Activated CD4-positive, alpha-beta T cell treated with anti-CD3 and anti-CD28 coated beads, Interleukin-2, amount 10 ng/mL, durations not matched to agents 24 days and 14 days (primary cell): ENCODE measurements at regions not wholly inside any gene's neighbourhood (a gene's known extent, or its start where the extent isn't known, plus 50 kb on each side); places are given as distances from the start of the nearest gene placed in this dataset.
"Not testable (repeated sequence)": the region's sequence is repeated elsewhere in the genome, so short reads cannot be mapped to it uniquely, and the experiment has no call there.

Source experiments
- DNase-seq: peaks from one replicate; pipeline ENCODE4 v3.0.0; 2022
- H3K27ac Mint-ChIP-seq: one replicate; pipeline ENCODE4 v1.8.0; 2022; ENCODE audit warnings: mild to moderate bottlenecking, mixed read lengths
- H3K27me3 Mint-ChIP-seq: one replicate; pipeline ENCODE4 v1.8.0; 2022; ENCODE audit warnings: mixed read lengths
- H3K36me3 Mint-ChIP-seq: one replicate; pipeline ENCODE4 v1.8.0; 2022; ENCODE audit warnings: low read depth, mild to moderate bottlenecking, mixed read lengths
- H3K4me1 Mint-ChIP-seq: one replicate; pipeline ENCODE4 v1.8.0; 2021; ENCODE audit warnings: mixed read lengths
- H3K4me3 Mint-ChIP-seq: one replicate; pipeline ENCODE4 v1.8.0; 2022; ENCODE audit warnings: mild to moderate bottlenecking, moderate library complexity, mixed read lengths
- H3K9me3 Mint-ChIP-seq: one replicate; pipeline ENCODE4 v1.8.0; 2021; ENCODE audit warnings: mixed read lengths
- intact Hi-C: fragments of 100-400 bp; cut with micrococcal nuclease; formaldehyde crosslinking; loops from one replicate; pipeline ENCODE4 v1.15.1; 2023

DNA sequence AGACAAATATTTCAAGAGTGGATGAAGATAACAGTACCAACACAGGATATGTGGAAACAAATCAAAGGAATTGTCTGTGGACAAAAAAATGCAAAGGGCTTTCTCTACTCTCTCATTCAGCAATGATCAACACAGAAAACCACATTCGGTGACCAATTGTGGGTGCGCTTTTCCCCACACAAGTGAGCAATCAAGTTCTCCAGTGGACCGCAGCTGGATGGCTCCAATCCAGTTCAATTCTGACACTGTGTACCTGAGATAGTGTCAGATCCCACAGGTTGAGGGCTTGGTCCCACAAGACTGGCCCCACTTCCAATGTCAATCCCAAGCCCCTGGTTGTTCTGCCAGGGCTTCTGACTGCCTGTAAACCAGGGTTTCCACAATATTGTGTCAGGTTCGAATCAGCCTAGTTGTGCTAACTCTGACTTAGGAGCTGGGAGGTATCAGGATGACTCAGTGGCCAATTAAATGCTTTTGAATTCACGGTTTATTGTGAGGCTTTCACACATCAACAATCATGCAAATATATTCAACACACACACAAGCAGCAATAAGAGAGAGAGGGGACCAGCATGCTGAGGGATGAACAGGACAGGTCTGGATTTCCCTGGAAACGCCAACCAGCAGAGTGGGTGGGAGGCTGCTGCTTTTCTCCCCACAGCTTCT, 87.0 kb upstream of the BTG3 start:
- Mint-ChIP-seq H3K27ac (no peak overlapping the region), H3K27me3 (no peaks in the 10 kb centered on the region), H3K4me1 (peaks cover 16% of the 10 kb centered on the region), H3K9me3 (peaks cover 24% of the 10 kb centered on the region), H3K36me3 (peaks cover 7% of the 10 kb centered on the region), H3K4me3 (no peak overlapping the region)
- no peak for DNase-seq
- intact Hi-C loops, result no loop called here

DNA sequence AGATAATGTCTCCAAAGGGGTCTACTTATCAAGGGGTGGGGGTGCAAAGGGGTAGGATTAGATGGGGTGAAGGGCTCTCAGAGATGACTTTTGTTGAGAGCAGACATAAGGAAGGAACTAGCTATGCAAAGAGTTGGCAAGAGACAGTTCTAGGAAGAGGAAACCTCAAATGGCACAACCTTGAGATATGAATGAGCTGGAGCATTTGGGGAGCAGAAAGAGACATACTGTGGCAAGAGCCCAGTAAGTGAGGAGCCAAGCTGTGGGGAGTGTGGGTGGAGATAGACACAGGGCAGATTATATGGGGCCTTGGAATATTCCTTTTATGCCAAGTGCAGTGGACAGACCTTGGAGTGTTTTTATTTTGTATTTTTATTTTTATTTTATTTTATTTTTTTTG, 84.8 kb upstream of the BTG3 start:
- Mint-ChIP-seq H3K9me3 (peaks cover 17% of the 10 kb centered on the region), H3K27me3 (no peaks in the 10 kb centered on the region), H3K36me3 (peaks cover 7% of the 10 kb centered on the region), H3K4me3 (peak overlapping the region; percentile 28), H3K27ac (no peak overlapping the region), H3K4me1 (peaks cover 18% of the 10 kb centered on the region)
- DNase-seq, result no peak
- intact Hi-C loops, result no loop called here

DNA sequence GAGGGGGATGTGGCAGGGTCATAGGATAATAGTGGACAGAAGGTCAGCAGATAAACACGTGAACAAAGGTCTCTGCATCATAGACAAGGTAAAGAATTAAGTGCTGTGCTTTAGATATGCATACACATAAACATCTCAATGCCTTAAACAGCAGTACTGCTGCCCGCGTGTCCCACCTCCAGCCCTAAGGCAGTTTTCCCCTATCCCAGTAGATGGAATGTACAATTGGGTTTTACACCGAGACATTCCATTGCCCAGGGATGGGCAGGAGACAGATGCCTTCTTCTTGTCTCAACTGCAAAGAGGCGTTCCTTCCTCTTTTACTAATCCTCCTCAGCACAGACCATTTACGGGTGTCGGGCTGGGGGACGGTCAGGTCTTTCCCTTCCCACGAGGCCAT, 81.7 kb upstream of the BTG3 start:
- intact Hi-C loops, H3K4me3 Mint-ChIP-seq, H3K36me3 Mint-ChIP-seq, DNase-seq, H3K27me3 Mint-ChIP-seq, H3K27ac Mint-ChIP-seq: not testable (repeated sequence)
- Mint-ChIP-seq H3K9me3 (peaks cover 20% of the 10 kb centered on the region), H3K4me1 (peaks cover 18% of the 10 kb centered on the region)

DNA sequence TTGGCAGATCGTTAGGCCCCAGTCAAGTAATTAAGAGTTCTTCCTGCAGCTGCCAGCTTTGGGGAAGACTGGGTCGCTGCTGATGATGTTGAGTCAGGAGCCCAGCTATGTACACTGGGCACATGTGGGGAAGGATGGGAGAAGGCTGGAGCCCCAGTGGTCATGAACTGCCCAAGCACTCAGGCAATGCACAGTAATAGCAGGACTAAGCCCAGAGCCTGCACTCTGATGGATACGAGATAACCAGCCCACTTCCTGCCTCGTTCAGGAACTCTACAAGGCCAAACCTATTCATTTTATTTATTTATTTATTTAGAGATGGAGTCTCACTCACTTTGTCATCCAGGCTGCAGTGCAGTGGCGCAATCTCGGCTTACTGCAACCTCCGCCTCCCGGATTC, 81.1 kb upstream of the BTG3 start:
- H3K36me3 Mint-ChIP-seq, result peaks cover 9% of the 10 kb centered on the region
- H3K4me3 Mint-ChIP-seq, result no peak overlapping the region
- peak; percentile 64 for DNase-seq
- H3K9me3 Mint-ChIP-seq, result peaks cover 17% of the 10 kb centered on the region
- intact Hi-C loops, result no loop called here
- no peak overlapping the region for H3K27ac Mint-ChIP-seq
- peaks cover 18% of the 10 kb centered on the region for H3K4me1 Mint-ChIP-seq
- no peaks in the 10 kb centered on the region for H3K27me3 Mint-ChIP-seq

DNA sequence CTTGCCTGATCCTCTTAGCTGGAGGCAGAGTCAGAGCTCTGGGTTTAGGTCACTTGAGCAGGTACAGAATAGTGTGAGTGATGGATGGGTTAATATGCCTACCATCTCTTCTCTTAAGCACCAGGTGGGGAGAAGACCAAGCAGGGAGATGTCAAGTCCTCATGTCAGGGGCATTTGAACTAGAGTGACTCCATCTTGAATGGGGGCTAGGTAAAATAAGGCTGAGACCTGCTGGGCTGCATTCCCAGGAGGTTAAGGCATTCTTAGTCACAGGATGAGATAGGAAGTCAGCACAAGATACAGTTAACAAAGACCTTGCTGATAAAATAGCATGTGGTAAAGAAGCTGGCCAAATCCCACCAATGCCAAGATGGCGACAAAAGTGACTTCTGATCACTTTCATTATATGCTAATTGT, 77.4 kb upstream of the BTG3 start:
- Mint-ChIP-seq H3K9me3 (peaks cover 33% of the 10 kb centered on the region), H3K4me3 (no peak overlapping the region), H3K27me3 (peaks cover 2% of the 10 kb centered on the region), H3K36me3 (peaks cover 6% of the 10 kb centered on the region), H3K27ac (no peak overlapping the region), H3K4me1 (peaks cover 38% of the 10 kb centered on the region)
- intact Hi-C loops, result no loop called here
- DNase-seq, result no peak

DNA sequence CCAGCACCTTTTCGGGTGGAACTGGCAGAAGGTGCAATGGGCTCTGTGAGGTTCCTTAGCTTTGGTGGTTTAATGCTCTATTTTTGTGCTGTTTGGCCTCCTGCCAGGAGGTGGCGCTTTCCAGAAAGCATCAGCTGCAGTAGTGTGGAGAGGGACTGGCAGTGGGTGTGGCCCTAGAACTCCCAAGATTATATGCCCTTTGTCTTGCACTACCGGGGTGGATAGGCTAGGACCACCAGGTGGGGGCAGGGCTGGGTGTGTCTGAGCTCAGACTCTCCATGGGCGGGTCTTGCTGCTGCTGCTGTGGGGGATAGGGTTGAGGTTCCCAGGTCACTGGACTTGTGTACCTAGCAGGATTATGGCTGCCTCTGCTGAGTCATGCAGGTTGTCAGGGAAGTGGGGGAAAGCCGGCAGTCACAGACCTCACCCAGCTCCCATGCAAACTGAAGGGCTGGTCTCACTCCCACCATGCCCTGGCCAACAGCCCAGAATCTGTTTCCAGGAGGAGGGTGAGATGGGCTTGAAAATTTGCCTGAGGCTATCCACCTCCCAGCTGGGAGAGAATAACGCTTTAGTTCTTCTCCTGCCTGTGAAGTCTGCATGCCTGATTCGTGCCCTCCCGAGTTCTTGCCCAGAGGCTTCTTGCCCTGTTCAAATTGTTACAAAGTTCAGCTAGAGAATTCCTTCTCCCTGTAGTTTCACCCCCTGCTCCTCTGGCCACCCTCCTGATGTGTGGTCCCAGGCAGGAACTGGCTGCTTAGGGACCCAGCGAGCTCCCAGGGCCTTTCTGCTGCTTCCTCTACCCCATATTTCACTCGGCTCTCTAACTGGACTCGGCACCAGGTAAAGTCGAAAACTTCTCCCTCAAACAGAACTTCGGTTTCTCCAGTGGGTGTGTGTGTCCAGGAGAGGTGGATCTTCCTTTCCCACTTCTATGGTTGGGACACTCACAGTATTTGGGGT, 76.5 kb upstream of the BTG3 start:
- Mint-ChIP-seq H3K27me3 (peaks cover 2% of the 10 kb centered on the region), H3K27ac (no peak overlapping the region)
- intact Hi-C loops, result loop anchor here (5.0 kb wide), 1 partner anchor 128 kb away; the partner anchor contains the start of gene C21orf91

DNA sequence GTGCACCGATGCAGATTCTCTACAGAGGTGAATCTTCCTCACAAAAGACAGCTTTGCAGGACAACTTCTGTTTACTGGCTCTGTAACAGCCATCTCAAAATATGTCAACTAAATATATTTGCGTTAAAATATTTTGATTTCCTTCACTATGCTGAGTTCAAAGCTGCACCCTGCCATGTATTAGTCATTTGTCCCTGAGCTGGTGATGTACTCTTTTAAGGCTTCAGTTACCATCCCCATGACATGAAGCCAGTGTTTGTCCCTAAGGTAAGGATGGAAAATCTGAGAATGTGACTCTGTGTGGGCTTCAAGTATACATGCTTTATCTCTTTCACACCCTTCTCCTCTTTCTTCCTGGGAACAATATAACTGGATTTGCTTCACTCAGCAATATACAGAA, 70.2 kb upstream of the BTG3 start:
- no peak overlapping the region for H3K4me3 Mint-ChIP-seq
- H3K4me1 Mint-ChIP-seq, result peaks cover 20% of the 10 kb centered on the region
- peaks cover 32% of the 10 kb centered on the region for H3K9me3 Mint-ChIP-seq
- peaks cover 2% of the 10 kb centered on the region for H3K27me3 Mint-ChIP-seq
- H3K27ac Mint-ChIP-seq, result no peak overlapping the region
- H3K36me3 Mint-ChIP-seq, result peaks cover 4% of the 10 kb centered on the region
- DNase-seq, result no peak
- intact Hi-C loops, result no loop called here

More for the DNA sequence above, 76.5 kb upstream of the BTG3 start:
- no peak overlapping the region for H3K4me3 Mint-ChIP-seq
- H3K9me3 Mint-ChIP-seq, result peaks cover 41% of the 10 kb centered on the region
- peaks cover 6% of the 10 kb centered on the region for H3K36me3 Mint-ChIP-seq
- peak; percentile 82 for DNase-seq
- H3K4me1 Mint-ChIP-seq, result peaks cover 38% of the 10 kb centered on the region

DNA sequence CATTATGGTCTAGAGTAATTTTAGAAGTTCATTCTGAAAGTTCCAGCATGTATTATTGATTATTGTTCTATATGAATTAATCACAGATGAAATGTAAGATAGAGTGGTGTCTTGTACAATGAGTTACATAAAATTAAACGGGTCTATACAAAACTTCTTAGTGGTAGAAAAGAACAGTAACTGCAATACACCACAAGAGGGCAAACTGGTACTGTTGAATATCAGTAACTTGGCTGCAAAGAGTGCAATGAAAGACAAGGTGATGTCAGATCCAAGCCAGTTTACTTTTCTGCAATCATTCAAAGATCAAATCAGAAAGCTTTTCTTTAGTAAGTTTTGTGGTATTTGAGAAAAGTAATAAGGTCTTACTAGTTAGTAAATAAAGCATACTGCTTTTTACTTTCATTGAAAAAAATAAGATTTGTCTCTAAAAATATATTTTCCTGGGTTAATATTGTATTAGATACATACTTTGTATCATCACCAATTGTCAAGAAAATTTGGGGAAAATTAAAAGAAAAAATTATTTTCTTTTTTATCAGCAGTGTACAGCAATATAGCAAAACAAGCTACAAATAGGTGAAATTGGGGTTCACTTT, 66.4 kb upstream of the BTG3 start:
- Mint-ChIP-seq H3K4me3 (no peak overlapping the region), H3K36me3 (no peaks in the 10 kb centered on the region), H3K9me3 (peaks cover 1% of the 10 kb centered on the region), H3K27me3 (peaks cover 4% of the 10 kb centered on the region), H3K27ac (no peak overlapping the region), H3K4me1 (no peaks in the 10 kb centered on the region)
- DNase-seq, result peak; percentile 78
- intact Hi-C loops, result loop anchor here (1.0 kb wide), 2 partner anchors 224 to 246 kb away; no protein-coding TSS in a partner anchor

DNA sequence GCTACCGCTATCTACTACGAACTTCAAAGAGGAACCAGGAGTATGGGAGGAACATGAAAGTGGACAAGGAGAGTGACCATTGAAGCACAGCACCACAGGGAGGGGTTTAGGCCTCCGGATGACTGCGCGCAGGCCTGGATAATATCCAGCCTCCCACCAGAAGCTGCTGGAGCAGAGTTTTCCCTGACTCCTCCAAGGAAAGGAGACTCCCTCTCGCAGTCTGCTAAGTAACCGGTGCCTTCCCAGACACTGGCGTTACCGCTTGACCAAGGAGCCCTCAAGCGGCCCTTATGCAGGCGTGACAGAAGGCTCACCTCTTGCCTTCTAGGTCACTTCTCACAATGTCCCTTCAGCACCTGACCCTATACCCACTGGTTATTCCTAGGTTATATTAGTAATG, 64.2 kb upstream of the BTG3 start:
- DNase-seq, intact Hi-C loops: not testable (repeated sequence)

DNA sequence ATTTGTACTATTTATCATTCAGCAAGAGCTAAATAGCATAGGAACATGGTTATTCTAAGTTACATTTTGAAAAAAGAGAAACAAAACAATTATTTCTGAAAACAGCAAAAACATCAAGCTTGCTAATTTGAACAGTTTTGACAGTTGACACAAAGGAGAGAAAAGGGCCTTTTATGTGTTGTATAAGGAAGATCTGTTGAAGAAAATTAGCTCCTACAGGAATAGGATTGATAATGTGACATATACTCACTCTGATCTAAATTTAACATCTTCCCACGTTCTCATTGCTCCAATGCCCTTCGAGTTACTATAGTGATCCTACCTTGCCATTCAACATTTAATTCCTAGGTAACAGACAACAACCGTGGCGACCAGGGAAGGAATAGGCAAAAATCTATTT, 61.4 kb upstream of the BTG3 start:
- Mint-ChIP-seq H3K27me3 (peaks cover 12% of the 10 kb centered on the region), H3K27ac (no peak overlapping the region), H3K4me1 (no peaks in the 10 kb centered on the region), H3K36me3 (no peaks in the 10 kb centered on the region), H3K9me3 (no peaks in the 10 kb centered on the region), H3K4me3 (no peak overlapping the region)
- no peak for DNase-seq
- intact Hi-C loops, result no loop called here

More for the DNA sequence above, 64.2 kb upstream of the BTG3 start:
- H3K4me1 Mint-ChIP-seq, H3K36me3 Mint-ChIP-seq, H3K9me3 Mint-ChIP-seq, H3K4me3 Mint-ChIP-seq, H3K27ac Mint-ChIP-seq: not testable (repeated sequence)
- H3K27me3 Mint-ChIP-seq, result peaks cover 12% of the 10 kb centered on the region

DNA sequence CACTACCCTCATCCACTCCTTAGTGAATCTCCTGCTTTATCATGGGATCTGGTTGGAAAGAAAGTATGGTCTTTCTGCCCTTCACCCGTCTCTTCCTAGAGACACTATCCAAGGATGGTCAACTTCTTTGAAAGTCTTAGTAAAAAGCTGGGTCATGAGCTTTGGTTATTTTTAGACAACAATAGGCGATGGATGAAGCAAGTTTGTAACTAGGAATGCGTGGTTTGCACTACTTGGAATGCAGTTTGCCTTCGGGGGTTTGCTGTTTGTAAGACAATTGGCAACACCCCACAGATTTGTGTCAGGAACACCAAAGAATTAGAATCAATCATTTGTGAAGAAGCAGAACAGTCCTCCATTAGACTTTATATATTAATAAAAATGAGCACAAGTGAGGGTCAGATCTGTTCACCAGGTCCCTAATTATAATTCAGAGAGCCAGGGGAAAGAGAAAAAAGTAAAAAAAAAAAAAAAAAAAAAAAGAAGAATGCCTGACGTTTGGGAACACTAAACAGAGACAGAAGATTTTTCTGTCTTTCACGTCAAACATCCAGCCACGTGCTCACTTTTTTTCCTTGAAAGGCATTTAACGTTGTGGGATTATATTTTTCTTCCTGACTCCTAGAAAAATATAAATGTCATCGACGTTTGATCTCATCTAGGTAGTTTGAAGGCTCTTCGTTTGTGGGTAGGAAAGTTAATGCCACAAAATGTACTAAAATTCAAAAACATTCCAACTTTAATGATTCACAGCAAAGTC, 60.7 kb upstream of the BTG3 start:
- no peaks in the 10 kb centered on the region for H3K36me3 Mint-ChIP-seq
- H3K4me3 Mint-ChIP-seq, result no peak overlapping the region
- H3K4me1 Mint-ChIP-seq, result no peaks in the 10 kb centered on the region
- no peak overlapping the region for H3K27ac Mint-ChIP-seq
- intact Hi-C loops, result no loop called here
- no peaks in the 10 kb centered on the region for H3K9me3 Mint-ChIP-seq
- H3K27me3 Mint-ChIP-seq, result peaks cover 12% of the 10 kb centered on the region
- no peak for DNase-seq

DNA sequence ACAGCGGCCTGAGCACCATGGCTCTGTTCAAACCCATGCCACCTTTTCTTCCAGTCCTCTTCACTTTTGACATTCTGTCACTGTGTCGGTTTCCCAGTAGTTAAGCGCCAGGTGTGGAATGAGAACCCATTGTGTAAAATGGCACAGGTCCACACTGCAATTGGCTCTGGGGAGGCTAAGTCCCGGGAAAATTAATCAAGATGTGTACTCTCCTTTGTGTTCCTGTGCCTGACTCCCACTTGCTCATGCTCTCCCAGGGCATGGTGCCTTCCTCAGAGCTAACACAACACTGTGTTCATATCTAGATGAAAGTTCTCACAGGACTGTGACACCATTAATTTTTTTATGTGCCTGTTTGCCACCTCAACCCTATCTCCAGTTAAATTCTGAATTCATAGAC, 59.0 kb upstream of the BTG3 start:
- Mint-ChIP-seq H3K36me3 (no peaks in the 10 kb centered on the region), H3K9me3 (no peaks in the 10 kb centered on the region), H3K4me3 (no peak overlapping the region), H3K27me3 (peaks cover 12% of the 10 kb centered on the region), H3K27ac (no peak overlapping the region), H3K4me1 (no peaks in the 10 kb centered on the region)
- intact Hi-C loops, result no loop called here
- DNase-seq, result no peak

DNA sequence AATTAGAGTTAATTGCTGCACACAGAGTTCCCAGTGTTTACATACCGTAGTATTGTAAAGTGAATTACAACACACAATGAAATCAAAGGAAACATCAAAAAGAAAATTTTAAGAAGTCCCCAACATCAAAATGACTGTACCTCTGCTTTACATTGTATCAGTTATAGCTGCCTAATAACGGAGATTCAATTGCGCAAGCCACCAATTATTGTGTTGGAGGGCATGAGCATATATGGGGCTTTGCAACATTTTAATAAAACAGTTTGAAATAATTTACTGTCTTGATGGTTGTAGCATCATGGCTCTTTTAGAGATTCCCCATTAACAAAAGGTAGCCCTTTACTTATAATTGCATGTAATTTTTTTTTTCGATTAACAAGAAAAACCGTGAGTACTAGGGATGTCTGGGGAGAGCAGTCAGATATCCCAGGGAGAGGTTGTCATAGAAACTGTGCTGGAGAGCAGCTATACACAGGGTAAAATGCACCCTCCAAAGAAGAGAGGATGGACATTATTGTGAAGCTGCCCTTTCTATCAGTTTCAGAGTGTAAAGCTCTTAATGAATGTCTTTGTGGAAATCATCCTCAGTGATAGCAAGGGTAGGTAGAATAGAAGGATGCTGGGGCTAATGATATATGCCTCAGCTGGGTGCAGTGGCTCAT, 55.9 kb upstream of the BTG3 start:
- intact Hi-C loops, result no loop called here
- peaks cover 6% of the 10 kb centered on the region for H3K27me3 Mint-ChIP-seq
- no peak overlapping the region for H3K4me3 Mint-ChIP-seq
- DNase-seq, result no peak
- no peaks in the 10 kb centered on the region for H3K36me3 Mint-ChIP-seq
- no peaks in the 10 kb centered on the region for H3K9me3 Mint-ChIP-seq
- peaks cover 2% of the 10 kb centered on the region for H3K4me1 Mint-ChIP-seq
- no peak overlapping the region for H3K27ac Mint-ChIP-seq
